ENCODE measurements at regions not wholly inside any gene's neighbourhood (a gene's known extent, or its start where the extent isn't known, plus 50 kb on each side); places are given as distances from the start of the nearest gene placed in this dataset.

DNA sequence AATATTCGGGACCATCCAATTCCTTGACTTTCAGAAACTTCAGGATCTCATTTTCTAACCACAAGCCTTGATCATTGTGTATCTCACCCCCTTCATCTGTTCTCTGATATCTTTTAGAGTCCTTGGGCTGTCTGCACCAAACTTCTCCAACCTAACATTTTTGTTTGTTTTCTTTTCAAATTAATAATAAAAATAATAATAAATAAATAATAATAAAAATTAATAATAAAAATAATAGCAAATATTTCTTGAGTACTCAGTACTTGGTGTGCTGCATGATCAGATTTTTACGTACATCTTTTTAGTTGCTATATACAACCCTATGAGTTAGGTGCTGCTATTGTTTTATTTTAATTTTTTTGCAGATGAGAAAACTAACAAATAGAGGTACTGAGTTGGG is 70.2 kb upstream of the TPRG1 start (continued):
- TF ChIP-seq GTF2F1 (IDR thresholded peaks at IDR 0.05; ENCODE audit: borderline replicate concordance, low read depth, low read length): no peak
- TF ChIP-seq, protein P1, sequence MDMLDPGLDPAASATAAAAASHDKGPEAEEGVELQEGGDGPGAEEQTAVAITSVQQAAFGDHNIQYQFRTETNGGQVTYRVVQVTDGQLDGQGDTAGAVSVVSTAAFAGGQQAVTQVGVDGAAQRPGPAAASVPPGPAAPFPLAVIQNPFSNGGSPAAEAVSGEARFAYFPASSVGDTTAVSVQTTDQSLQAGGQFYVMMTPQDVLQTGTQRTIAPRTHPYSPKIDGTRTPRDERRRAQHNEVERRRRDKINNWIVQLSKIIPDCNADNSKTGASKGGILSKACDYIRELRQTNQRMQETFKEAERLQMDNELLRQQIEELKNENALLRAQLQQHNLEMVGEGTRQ (IDR thresholded peaks at IDR 0.05; ENCODE audit: low read length): no peak
- no peak for TF ChIP-seq SRF (IDR thresholded peaks at IDR 0.05; ENCODE audit: low read depth, low read length)
- TF ChIP-seq CHD2 (IDR thresholded peaks at IDR 0.05; ENCODE audit: low read length): no peak
- no peak for TF ChIP-seq KDM1A (IDR thresholded peaks at IDR 0.05; ENCODE audit: borderline replicate concordance, low read length)
